ENCODE measurements at regions not wholly inside any gene's neighbourhood (a gene's known extent, or its start where the extent isn't known, plus 50 kb on each side); places are given as distances from the start of the nearest gene placed in this dataset.
"Not testable (repeated sequence)": the region's sequence is repeated elsewhere in the genome, so short reads cannot be mapped to it uniquely, and the experiment has no call there.

GRCh38 chr3:35950021-35950420 lies 310.7 kb downstream of the ARPP21 start:
- no peak for DNase-seq

DNA sequence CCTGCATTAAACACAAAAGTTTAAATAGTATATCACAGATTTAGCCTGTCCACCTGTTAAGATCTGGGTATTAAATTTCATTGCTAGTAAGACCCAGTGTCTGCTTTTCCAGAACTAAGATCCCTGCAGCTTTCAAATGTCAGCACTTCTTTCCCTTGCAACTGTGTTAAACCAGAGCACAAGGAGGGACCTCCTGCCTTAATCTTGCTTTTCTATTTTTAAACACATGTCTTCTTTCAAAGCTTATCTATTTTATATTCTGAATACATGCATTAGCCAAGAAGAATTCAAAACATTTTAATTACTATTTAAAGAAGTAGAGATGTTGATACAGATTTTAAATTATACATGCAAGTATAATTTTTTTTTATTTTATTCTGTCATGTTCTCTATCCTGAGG lies 315.1 kb downstream of the ARPP21 start:
- no peak for DNase-seq

GRCh38 chr3:35965908-35966307 lies 326.6 kb downstream of the ARPP21 start:
- peak; percentile 10 for DNase-seq

- DNase-seq, result no peak
These were observed 327.5 kb downstream of the ARPP21 start for GRCh38 chr3:35966629-35967464.

- no peak for DNase-seq
These were observed 328.8 kb downstream of the ARPP21 start for GRCh38 chr3:35968043-35968622.

GRCh38 chr3:35969406-35969805 lies 330.1 kb downstream of the ARPP21 start:
- no peak for DNase-seq

DNA sequence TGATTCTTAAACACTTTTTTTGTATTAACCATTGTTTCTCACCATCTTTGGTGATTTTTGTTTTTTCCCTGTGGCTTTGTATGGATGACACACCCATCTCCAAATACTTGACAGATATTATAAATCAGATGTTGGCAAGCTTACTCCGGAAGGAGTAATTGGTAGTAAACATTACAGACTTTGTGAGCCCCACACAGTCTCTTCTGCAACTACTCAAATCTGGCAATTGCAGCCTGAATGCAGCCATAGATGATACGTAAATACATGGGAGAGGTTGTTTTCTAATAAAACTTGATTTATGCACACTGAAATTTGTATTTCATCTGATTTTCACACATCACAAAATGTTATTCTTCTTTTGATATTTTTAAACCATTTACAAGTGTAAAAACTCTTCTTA lies 331.5 kb downstream of the ARPP21 start:
- no peak for DNase-seq

GRCh38 chr3:35971686-35972085 lies 332.4 kb downstream of the ARPP21 start:
- DNase-seq, result no peak

DNA sequence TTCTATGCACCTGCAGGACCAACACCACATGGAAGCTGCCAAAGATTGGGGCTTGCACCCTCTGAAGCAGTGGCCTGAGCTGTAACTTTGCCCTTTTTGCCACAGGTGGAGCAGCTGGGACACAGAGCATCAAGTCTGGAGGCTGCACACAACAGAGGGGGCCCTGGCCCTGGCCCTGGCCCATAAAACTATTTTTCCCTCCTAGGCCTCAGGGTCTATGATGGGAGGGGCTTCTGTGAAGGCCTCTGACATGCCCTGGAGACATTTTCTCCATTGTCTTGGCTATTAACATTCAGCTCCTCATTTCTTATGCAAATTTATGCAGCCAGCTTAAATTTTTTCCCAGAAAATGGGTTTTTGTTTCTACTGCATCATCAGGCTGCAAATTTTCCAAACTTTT lies 335.5 kb downstream of the ARPP21 start:
- no peak for DNase-seq

DNA sequence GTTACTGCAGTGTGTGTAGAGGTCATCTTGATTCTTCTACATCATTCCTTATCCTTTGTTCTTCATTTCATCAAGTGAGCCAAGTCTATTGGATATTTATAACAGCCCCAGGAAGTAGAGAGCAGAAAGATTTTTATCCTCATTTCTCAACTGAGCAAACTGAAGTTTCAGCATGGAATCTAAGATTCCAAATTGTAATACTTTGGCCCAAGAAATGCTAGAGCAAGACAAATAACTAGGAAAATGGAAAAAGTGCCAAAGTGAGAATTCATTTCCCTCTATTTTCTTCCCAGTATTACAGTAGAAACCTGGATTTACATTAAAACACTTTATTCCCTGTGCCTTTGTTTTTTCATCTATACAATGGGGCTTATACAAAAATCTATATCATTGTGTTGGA lies 346.8 kb downstream of the ARPP21 start:
- no peak for DNase-seq

- no peak for DNase-seq
These were observed 348.1 kb downstream of the ARPP21 start for GRCh38 chr3:35987386-35987785.

GRCh38 chr3:35992041-35992440 lies 352.7 kb downstream of the ARPP21 start:
- DNase-seq, result no peak

DNA sequence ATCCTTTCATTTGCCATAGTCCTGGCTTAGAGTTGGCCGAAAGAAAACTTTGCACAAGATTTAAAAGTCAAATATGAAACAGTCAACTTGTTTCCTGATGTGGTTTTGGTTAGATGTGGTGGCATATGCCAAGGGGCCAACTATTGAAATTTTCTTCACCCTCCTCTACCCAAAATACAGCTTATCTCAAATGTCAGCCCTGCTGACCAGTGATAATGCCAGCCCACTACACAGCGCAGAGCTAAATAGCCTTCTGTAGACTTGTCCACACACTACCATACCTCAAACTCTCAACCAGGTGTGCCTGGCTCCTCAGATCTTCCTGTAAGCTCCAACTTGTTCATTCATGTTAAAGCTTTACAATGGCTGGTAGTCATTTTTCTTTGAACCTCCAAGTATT lies 368.5 kb upstream of the STAC start:
- no peak for DNase-seq

DNA sequence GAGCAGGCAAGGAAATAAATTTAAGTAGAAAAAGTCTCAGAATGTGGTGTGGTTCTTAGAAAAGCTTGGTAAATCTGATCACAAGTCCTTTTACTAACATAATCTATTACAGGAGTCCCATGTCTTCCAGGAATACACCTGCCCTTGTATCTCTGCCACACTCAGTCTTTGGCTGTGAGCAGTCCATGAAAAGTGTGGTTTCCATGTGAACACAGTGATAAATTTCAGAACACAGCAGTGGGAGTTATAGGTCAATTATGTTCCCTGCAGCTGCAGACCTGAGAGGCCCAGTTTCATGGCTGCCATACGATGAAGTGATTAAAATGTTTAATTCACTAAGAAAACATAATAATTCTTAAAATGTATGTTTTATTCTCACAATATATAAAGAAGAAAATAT lies 366.9 kb upstream of the STAC start:
- no peak for DNase-seq

GRCh38 chr3:36025232-36025631 lies 355.1 kb upstream of the STAC start:
- no peak for DNase-seq

- no peak for DNase-seq
These were observed 347.9 kb upstream of the STAC start for GRCh38 chr3:36032180-36033047.

DNA sequence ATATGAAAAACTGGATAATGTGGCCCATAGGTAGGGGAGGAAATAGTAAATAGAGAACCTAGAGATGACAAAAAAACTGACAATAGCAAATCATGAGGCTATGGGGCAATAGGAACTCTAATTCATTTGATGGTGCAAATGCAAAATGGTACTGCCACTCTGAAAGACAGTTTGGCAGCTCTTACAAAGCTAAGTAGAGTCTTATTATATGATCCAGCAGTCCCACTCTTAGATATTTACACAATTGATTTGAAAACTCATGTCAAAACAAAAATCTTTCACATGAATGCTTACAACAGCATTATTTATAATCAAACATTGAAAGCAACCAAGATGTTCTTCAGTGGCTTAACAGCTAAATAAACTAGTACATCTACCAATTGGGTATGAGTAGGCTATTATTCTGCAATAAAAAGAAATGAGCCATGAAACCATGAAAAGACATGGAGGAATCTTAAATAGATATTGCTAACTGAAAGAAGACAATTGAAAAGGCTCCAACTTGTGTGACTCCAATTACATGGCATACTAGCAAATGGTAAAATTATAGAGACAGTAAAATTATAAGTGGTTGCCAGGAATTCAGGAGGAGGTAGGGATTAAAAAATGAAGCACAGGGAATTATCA lies 321.8 kb upstream of the STAC start:
- no peak for DNase-seq

DNA sequence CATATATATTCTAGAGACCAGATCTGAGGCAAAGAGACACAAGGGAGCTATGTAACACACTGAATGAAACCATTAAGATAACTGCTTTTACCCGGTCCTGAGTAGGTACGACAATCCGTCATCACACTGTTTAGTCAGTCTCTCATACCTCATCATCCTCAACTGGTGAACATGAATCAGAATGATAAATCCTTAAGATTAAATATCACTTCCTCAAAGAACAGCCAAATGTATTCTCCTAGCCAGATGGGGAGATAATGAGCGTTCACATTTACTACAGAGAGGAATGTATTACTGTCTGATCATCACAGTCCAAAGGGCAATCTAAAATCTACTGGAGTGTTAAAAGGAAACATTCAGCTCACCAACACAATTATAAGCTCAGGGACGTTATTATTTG lies 319.4 kb upstream of the STAC start:
- DNase-seq, result no peak

GRCh38 chr3:36063992-36064391 lies 316.3 kb upstream of the STAC start:
- DNase-seq, result no peak

GRCh38 chr3:36065321-36065720 lies 315.0 kb upstream of the STAC start:
- no peak for DNase-seq

DNA sequence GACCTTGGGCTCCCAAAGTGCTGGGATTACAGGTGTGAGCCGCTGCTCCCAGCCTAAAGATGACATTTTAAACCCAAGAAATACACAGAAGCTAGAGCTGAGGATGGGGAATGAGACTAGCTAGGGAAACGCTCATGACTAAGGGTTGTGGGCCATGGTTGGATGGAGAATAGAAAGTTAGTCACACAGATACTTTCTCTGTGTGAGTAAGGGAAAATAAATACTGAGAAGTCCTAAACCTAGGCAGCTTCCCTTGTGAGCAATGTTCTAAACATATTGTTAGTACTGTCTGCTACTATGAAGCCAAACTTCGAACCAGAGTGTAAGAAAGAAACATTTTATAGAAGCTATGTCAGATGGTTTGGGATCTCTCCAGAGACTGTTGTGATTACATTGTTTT lies 304.8 kb upstream of the STAC start:
- DNase-seq, result no peak

DNA sequence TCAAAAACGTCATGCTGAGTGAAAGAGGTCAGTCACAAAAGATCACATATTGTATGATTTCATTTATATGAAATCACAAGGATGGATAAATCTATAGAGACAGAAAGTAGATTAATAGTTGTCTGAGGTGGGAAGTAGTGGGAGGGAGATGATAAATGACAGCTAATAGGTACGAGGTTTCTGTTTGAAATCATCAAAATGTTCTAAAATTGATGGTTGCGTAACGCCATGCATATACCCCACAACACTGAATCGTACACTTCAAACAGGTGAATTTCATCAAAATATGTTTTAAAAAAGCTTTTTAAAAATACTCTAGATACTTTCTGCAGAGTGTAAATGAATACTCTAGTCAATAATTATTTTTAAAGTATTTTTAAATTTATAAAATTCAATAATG lies 303.0 kb upstream of the STAC start:
- DNase-seq, result no peak

GRCh38 chr3:36082958-36083357 lies 297.3 kb upstream of the STAC start:
- not testable (repeated sequence) for DNase-seq
